Prostate gland (tissue), 2 donors: ENCODE measurements at regions not wholly inside any gene's neighbourhood (a gene's known extent, or its start where the extent isn't known, plus 50 kb on each side); places are given as distances from the start of the nearest gene placed in this dataset.

Experiments
- DNase-seq: peaks from one replicate; pipeline ENCODE4 v3.0.0-alpha.2; 2019; ENCODE audit warnings: low spot score
- H3K27ac ChIP-seq, 2 donors: fragments of 200-600 bp; sonication (generic); 2 replicates each; pipeline ENCODE4 v1.5.1; 2017 to 2019
- H3K27me3 ChIP-seq: fragments of 200-600 bp; sonication (generic); replicated peaks from 2 replicates; pipeline ENCODE4 v1.5.1; 2019; ENCODE audit not compliant: insufficient read depth
- H3K36me3 ChIP-seq, 2 donors: fragments of 200-600 bp; sonication (generic); 1 replicate in 1 of 2; 2 replicates in 1 of 2; pipeline versions ENCODE4 v1.5.1 to v1.8.1; 2017 to 2019
- H3K4me1 ChIP-seq: fragments of 200-600 bp; sonication (generic); replicated peaks from 2 replicates; pipeline ENCODE4 v1.5.1; 2019
- H3K4me3 ChIP-seq, 2 donors: fragments of 200-600 bp; sonication (generic); 2 replicates each; pipeline ENCODE4 v1.5.1; 2017 to 2019
- H3K9me3 ChIP-seq: fragments of 200-600 bp; sonication (generic); 2 replicates; pipeline ENCODE4 v1.5.1; 2017
- POLR2A ChIP-seq: fragments of 450-650 bp; IDR thresholded peaks from one replicate; pipeline ENCODE4 v1.6.1; 2016; ENCODE audit warnings: antibody characterized with exemption, mild to moderate bottlenecking
- POLR2AphosphoS5 ChIP-seq: sonication (generic); formaldehyde crosslinking; IDR thresholded peaks from one replicate; pipeline ENCODE4 v1.6.1; 2017; ENCODE audit warnings: antibody characterized with exemption
- WGBS: methylation state at CpG from one replicate; pipeline ENCODE4 v1.1.5; 2018; 5-methylcytosine and 5-hydroxymethylcytosine counted together
- intact Hi-C: fragments of 100-400 bp; cut with DNase I; formaldehyde crosslinking; loops from one replicate; pipeline ENCODE4 v1.14.2; 2022
- TF ChIP-seq, protein P1 (sequence below), 4 experiments: fragments of 200-600 bp in 2 of 4; fragments of 450-650 bp in 2 of 4; sonication (generic) in 2 of 4; IDR thresholded peaks; 1 replicate in 3 of 4; 2 replicates in 1 of 4; pipeline ENCODE4 v1.5.1; 2016 to 2019; ENCODE audit warnings: antibody characterized with exemption in 4 of 4, mild to moderate bottlenecking in 2 of 4, moderate library complexity in 2 of 4

DNA sequence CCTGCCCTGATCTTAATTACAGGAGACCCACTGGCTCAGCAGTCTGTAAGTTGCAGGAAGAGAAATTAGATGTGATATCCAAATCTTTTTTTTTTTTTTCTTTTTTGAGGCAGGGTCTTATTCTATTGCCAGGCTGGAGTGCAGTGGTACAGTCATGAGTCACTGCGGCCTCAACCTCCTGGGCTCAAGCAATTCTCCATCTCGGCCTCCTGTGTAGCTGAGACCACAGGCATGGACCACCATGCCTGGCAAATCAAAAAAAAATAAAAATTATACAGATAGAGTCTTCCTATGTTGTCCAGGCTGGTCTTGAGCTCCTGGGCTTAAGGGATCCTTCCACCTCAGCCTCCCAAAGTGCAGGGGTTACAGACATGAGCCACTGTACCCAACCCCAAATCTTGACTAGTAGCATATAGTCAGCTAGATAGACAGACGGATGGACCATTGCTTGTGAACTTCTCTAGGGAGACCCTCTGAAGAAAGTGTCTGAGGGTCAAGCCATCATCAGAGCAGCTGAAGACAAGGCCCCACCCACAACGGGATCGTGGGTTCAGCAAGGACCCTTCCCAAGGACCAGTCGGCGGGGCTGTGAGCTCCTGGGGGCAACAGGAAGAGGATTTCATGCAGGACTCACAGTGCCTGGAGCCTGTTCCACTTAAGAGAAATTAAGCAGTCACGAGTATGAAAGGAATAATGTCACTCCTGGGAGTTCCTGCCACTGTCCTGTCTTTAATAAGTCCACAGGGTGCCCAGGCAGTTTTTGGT, 222.7 kb downstream of the ANKRD60 start:
- no peak for DNase-seq
- TF ChIP-seq POLR2A (no peak), POLR2AphosphoS5 (no peak)
- TF ChIP-seq, protein P1, sequence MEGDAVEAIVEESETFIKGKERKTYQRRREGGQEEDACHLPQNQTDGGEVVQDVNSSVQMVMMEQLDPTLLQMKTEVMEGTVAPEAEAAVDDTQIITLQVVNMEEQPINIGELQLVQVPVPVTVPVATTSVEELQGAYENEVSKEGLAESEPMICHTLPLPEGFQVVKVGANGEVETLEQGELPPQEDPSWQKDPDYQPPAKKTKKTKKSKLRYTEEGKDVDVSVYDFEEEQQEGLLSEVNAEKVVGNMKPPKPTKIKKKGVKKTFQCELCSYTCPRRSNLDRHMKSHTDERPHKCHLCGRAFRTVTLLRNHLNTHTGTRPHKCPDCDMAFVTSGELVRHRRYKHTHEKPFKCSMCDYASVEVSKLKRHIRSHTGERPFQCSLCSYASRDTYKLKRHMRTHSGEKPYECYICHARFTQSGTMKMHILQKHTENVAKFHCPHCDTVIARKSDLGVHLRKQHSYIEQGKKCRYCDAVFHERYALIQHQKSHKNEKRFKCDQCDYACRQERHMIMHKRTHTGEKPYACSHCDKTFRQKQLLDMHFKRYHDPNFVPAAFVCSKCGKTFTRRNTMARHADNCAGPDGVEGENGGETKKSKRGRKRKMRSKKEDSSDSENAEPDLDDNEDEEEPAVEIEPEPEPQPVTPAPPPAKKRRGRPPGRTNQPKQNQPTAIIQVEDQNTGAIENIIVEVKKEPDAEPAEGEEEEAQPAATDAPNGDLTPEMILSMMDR (IDR thresholded peaks at IDR 0.05): no peak
- no peaks in the 10 kb centered on the region for H3K27me3 ChIP-seq
- H3K36me3 ChIP-seq: no peaks in the 10 kb centered on the region
- H3K27ac ChIP-seq: no peak overlapping the region
- intact Hi-C loops: no loop called here
- WGBS: 87% methylated on average over 8 of the region's 8 CpGs
- no peaks in the 10 kb centered on the region for H3K9me3 ChIP-seq
- H3K4me1 ChIP-seq: no peaks in the 10 kb centered on the region
- H3K4me3 ChIP-seq: no peak overlapping the region

GRCh38 chr20:58004900-58005299, 223.6 kb downstream of the ANKRD60 start:
- Histone ChIP-seq H3K4me1 (no peaks in the 10 kb centered on the region), H3K27ac (no peak overlapping the region), H3K27me3 (no peaks in the 10 kb centered on the region), H3K9me3 (no peaks in the 10 kb centered on the region), H3K36me3 (no peaks in the 10 kb centered on the region), H3K4me3 (no peak overlapping the region)
- 84% methylated on average over 4 of the region's 4 CpGs for WGBS
- no peak for DNase-seq
- intact Hi-C loops: no loop called here
- TF ChIP-seq, protein P1 (IDR thresholded peaks at IDR 0.05): no peak
- TF ChIP-seq POLR2A (no peak), POLR2AphosphoS5 (no peak)

DNA sequence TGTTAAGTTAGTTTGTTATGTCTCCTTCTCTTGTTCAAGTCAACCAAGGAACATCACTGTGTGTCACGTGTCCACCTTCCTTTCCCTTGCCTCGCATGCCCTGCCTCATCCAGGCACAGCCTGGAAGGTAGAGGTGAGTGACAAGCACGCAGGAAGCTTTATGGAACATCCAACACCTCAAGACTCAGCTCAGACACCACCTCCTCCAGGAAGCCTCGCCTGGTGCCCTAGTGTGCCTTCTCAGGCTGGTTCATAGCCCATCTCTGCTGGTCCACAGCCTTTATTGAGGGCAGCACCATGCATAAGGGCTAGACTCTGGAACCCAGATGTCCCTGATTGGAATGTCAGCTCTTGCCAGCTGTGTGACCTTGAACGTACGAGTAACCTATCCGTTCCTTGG, 224.3 kb downstream of the ANKRD60 start:
- H3K27ac ChIP-seq: no peak overlapping the region
- H3K4me1 ChIP-seq: peaks cover 3% of the 10 kb centered on the region
- 86% methylated on average over 7 of the region's 7 CpGs for WGBS
- no peak overlapping the region for H3K4me3 ChIP-seq
- no peaks in the 10 kb centered on the region for H3K36me3 ChIP-seq
- no peak for DNase-seq
- TF ChIP-seq POLR2AphosphoS5: no peak
- TF ChIP-seq, protein P1 (IDR thresholded peaks at IDR 0.05): no peak
- TF ChIP-seq POLR2A: no peak
- no peaks in the 10 kb centered on the region for H3K27me3 ChIP-seq
- intact Hi-C loops: no loop called here
- no peaks in the 10 kb centered on the region for H3K9me3 ChIP-seq

GRCh38 chr20:58003525-58003924, 224.9 kb downstream of the ANKRD60 start:
- Histone ChIP-seq H3K4me3 (no peak overlapping the region), H3K9me3 (no peaks in the 10 kb centered on the region), H3K27ac (no peak overlapping the region), H3K4me1 (peaks cover 3% of the 10 kb centered on the region), H3K36me3 (no peaks in the 10 kb centered on the region), H3K27me3 (no peaks in the 10 kb centered on the region)
- intact Hi-C loops: no loop called here
- WGBS: 97% methylated on average over 6 of the region's 6 CpGs
- DNase-seq: no peak
- TF ChIP-seq, protein P1 (IDR thresholded peaks at IDR 0.05): no peak
- TF ChIP-seq POLR2A (no peak), POLR2AphosphoS5 (no peak)

GRCh38 chr20:58002901-58003300, 225.6 kb downstream of the ANKRD60 start:
- 98% methylated on average over 6 of the region's 6 CpGs for WGBS
- Histone ChIP-seq H3K27ac (no peak overlapping the region), H3K27me3 (no peaks in the 10 kb centered on the region), H3K36me3 (no peaks in the 10 kb centered on the region), H3K4me3 (no peak overlapping the region), H3K4me1 (peaks cover 3% of the 10 kb centered on the region), H3K9me3 (no peaks in the 10 kb centered on the region)
- intact Hi-C loops: no loop called here
- DNase-seq: no peak
- no peak for TF ChIP-seq POLR2AphosphoS5
- no peak for TF ChIP-seq POLR2A
- TF ChIP-seq, protein P1 (IDR thresholded peaks at IDR 0.05): no peak
